Small intestine (tissue), 7 donors: ENCODE measurements at regions not wholly inside any gene's neighbourhood (a gene's known extent, or its start where the extent isn't known, plus 50 kb on each side); places are given as distances from the start of the nearest gene placed in this dataset.
A peak's percentile ranks its signal among the peaks of the same experiment; 100 is the strongest.

ENCODE experiments used
- DNase-seq, 2 donors: peaks; one replicate each; pipeline versions ENCODE4 v3.0.0 to v3.0.0-alpha.2; 2013
- FAIRE-seq: peaks from 2 replicates; lab custom pipeline; 2012; peaks lifted over from hg19 to GRCh38; lab: Jason Lieb, UNC
- H3K27ac ChIP-seq, 3 donors: one replicate each; pipeline ENCODE4 v1.5.1; 2013; ENCODE audit warnings: low read length in 2 of 3, mild to moderate bottlenecking in 2 of 3, control low read depth in 1 of 3, inconsistent platforms in 1 of 3, low read depth in 1 of 3, moderate library complexity in 1 of 3
- H3K27me3 ChIP-seq, 3 donors: one replicate each; pipeline ENCODE4 v1.6.1; 2013; ENCODE audit warnings: low read length in 3 of 3, inconsistent platforms in 1 of 3; ENCODE audit not compliant: control insufficient read depth in 3 of 3, insufficient read depth in 3 of 3
- H3K36me3 ChIP-seq, 3 donors: one replicate each; pipeline ENCODE4 v1.6.1; 2013; ENCODE audit warnings: low read length in 3 of 3, inconsistent platforms in 1 of 3, low read depth in 1 of 3, mild to moderate bottlenecking in 1 of 3, moderate library complexity in 1 of 3; ENCODE audit not compliant: control insufficient read depth in 3 of 3, insufficient read depth in 2 of 3
- H3K4me1 ChIP-seq, 3 donors: one replicate each; pipeline ENCODE4 v1.6.1; 2013; ENCODE audit warnings: low read length in 2 of 3, inconsistent platforms in 1 of 3, low read depth in 1 of 3, mild to moderate bottlenecking in 1 of 3, moderate library complexity in 1 of 3; ENCODE audit not compliant: control insufficient read depth in 3 of 3, insufficient read depth in 2 of 3
- H3K4me3 ChIP-seq, 3 donors: one replicate each; pipeline ENCODE4 v1.5.1; 2013; ENCODE audit warnings: low read length in 3 of 3, control low read depth in 1 of 3, inconsistent platforms in 1 of 3, low read depth in 1 of 3, mild to moderate bottlenecking in 1 of 3, moderate library complexity in 1 of 3
- H3K9me3 ChIP-seq, 2 donors: one replicate each; pipeline ENCODE4 v1.6.1; 2013; ENCODE audit warnings: low read depth in 1 of 2, low read length in 1 of 2; ENCODE audit not compliant: control insufficient read depth in 2 of 2, insufficient read depth in 1 of 2
- WGBS, 3 donors: extraction: QIAGEN DNeasy Blood & Tissue Kit; methylation state at CpG; one replicate each; pipeline ENCODE4 v1.1.7; 2013; 5-methylcytosine and 5-hydroxymethylcytosine counted together
- donor health status: healthy with polysubstance abuse.
- donor health status: control.
- donor health status: control.
- donor health status: Bipolar disorder and iron deficiency.
- donor health status: healthy.

GRCh38 chrX:20418379-20419150, 151.9 kb upstream of the RPS6KA3 start:
- H3K27ac ChIP-seq = peak overlapping the region in 1 of 3 donors; percentile 14
- H3K4me1 ChIP-seq = no peaks in the 10 kb centered on the region
- FAIRE-seq (no peak), DNase-seq (no peak)
- no peaks in the 10 kb centered on the region for H3K36me3 ChIP-seq
- H3K4me3 ChIP-seq = no peak overlapping the region
- 54 to 76% (median 73%) methylated on average over 9 of the region's 9 CpGs for WGBS, 3 donors
- no peaks in the 10 kb centered on the region for H3K27me3 ChIP-seq
- H3K9me3 ChIP-seq = no peaks in the 10 kb centered on the region

GRCh38 chrX:20414762-20415445, 148.2 kb upstream of the RPS6KA3 start:
- no peaks in the 10 kb centered on the region for H3K27me3 ChIP-seq
- H3K27ac ChIP-seq = no peak overlapping the region
- 80 to 83% (median 80%) methylated on average over 9 of the region's 9 CpGs for WGBS, 3 donors
- DNase-seq (no peak), FAIRE-seq (no peak)
- no peaks in the 10 kb centered on the region for H3K9me3 ChIP-seq
- no peaks in the 10 kb centered on the region for H3K4me1 ChIP-seq
- no peaks in the 10 kb centered on the region for H3K36me3 ChIP-seq
- H3K4me3 ChIP-seq = no peak overlapping the region

GRCh38 chrX:20414066-20414465, 147.4 kb upstream of the RPS6KA3 start:
- H3K27me3 ChIP-seq = no peaks in the 10 kb centered on the region
- no peak overlapping the region for H3K4me3 ChIP-seq
- 76 to 93% (median 79%) methylated on average over 2 of the region's 2 CpGs for WGBS, 3 donors
- FAIRE-seq (no peak), DNase-seq (no peak)
- H3K9me3 ChIP-seq = no peaks in the 10 kb centered on the region
- H3K27ac ChIP-seq = peak overlapping the region in 1 of 3 donors; percentile 68
- no peaks in the 10 kb centered on the region for H3K4me1 ChIP-seq
- no peaks in the 10 kb centered on the region for H3K36me3 ChIP-seq

- DNase-seq (peak in 1 of 2 donors; percentile 45), FAIRE-seq (no peak)
- Histone ChIP-seq H3K9me3 (no peaks in the 10 kb centered on the region), H3K4me3 (no peak overlapping the region), H3K27ac (peak overlapping the region in 1 of 3 donors; percentile 68), H3K36me3 (no peaks in the 10 kb centered on the region), H3K27me3 (no peaks in the 10 kb centered on the region), H3K4me1 (no peaks in the 10 kb centered on the region)
- WGBS, 3 donors = 73 to 82% (median 81%) methylated on average over 18 of the region's 18 CpGs
Measured at GRCh38 chrX:20412871-20413486, 146.3 kb upstream of the RPS6KA3 start.

DNA sequence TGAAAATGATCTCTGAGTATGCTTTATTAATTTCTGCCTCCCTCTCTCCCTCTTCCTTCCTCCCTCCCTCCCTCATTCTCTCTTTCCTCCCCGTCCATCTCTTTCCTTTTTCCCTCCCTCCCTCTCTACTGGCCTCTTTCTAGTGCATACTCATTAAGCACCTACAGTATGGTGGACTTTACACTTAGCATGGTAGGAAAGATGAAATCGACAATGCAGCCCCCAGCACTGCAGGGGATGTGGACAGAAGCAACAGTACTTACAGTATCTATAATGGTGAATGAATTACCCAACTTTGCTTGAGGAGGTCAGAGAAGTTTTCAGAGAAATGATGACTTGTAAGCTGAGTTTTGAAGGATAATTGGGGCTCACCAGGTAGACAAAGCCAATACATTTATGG, 143.8 kb upstream of the RPS6KA3 start:
- H3K27ac ChIP-seq = no peak overlapping the region
- H3K27me3 ChIP-seq = no peaks in the 10 kb centered on the region
- H3K9me3 ChIP-seq = peaks cover 0 to 3% of the 10 kb centered on the region in 2 donors
- no peaks in the 10 kb centered on the region for H3K36me3 ChIP-seq
- no peak overlapping the region for H3K4me3 ChIP-seq
- no peaks in the 10 kb centered on the region for H3K4me1 ChIP-seq
- WGBS, 3 donors = 65 to 84% (median 81%) methylated on average over 2 of the region's 2 CpGs
- FAIRE-seq = no peak
- DNase-seq = no peak

- H3K4me3 ChIP-seq = no peak overlapping the region
- H3K4me1 ChIP-seq = no peaks in the 10 kb centered on the region
- H3K9me3 ChIP-seq = peaks cover 0 to 3% of the 10 kb centered on the region in 2 donors
- H3K36me3 ChIP-seq = no peaks in the 10 kb centered on the region
- no peak overlapping the region for H3K27ac ChIP-seq
- DNase-seq (no peak), FAIRE-seq (no peak)
- H3K27me3 ChIP-seq = no peaks in the 10 kb centered on the region
- 75 to 87% (median 86%) methylated on average over 6 of the region's 6 CpGs for WGBS, 3 donors
Measured at GRCh38 chrX:20409991-20410390, 143.3 kb upstream of the RPS6KA3 start.

GRCh38 chrX:20402956-20403355, 136.2 kb upstream of the RPS6KA3 start:
- no peak for DNase-seq
- no peak overlapping the region for H3K4me3 ChIP-seq
- whole genome bisulfite sequencing, 3 donors = 60 to 65% (median 60%) methylated on average over 3 of the region's 3 CpGs
- H3K9me3 ChIP-seq = peaks cover 0 to 3% of the 10 kb centered on the region in 2 donors
- peaks cover 0 to under 1% (median 0%) of the 10 kb centered on the region in 3 donors for H3K4me1 ChIP-seq
- no peak overlapping the region for H3K27ac ChIP-seq
- FAIRE-seq = no peak
- no peaks in the 10 kb centered on the region for H3K36me3 ChIP-seq
- no peaks in the 10 kb centered on the region for H3K27me3 ChIP-seq

DNA sequence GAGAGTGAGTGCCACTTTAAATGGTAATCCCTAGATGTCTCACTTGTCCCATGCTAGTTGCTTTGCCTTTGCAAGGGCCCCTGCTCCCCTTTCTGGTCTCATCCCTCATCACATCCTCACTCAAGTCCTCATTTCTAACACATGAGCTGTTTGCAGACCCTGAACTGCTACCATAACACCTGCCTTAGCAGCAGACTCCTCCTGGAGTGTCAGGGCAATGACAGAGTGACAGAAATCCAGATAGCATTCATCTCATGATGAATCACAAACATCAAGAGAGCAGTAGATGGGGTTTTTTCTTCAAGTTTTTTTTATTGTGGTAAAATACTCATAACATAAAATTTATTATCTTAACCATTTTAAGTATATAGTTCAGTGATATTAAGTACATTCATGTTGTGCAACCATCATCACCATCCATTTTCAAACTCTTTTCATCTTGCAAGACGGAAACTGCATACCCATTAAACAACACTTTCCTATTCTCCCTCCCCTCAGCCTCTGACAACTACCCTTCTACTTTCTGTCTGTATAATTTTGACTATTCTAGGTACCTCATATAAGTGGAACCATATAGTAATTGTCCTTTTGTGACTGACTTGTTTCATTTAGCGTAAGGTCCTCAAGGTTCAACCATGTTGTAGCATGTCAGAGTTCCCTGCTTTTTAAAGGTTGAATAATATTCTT, 133.2 kb upstream of the RPS6KA3 start:
- Histone ChIP-seq H3K4me1 (peaks cover 0 to 14% (median 0%) of the 10 kb centered on the region in 3 donors), H3K9me3 (no peaks in the 10 kb centered on the region), H3K4me3 (no peak overlapping the region), H3K27ac (no peak overlapping the region), H3K27me3 (no peaks in the 10 kb centered on the region), H3K36me3 (no peaks in the 10 kb centered on the region)
- WGBS, 3 donors = 84 to 98% (median 93%) methylated on average over 2 of the region's 2 CpGs
- DNase-seq (no peak), FAIRE-seq (no peak)
